GF-D8 (cell line): ENCODE measurements at regions not wholly inside any gene's neighbourhood (a gene's known extent, or its start where the extent isn't known, plus 50 kb on each side); places are given as distances from the start of the nearest gene placed in this dataset.

Source experiments
- DNase-seq: peaks from one replicate; lab custom pipeline; 2025; lab: John Stamatoyannopoulos, UW

- no peak for DNase-seq
Measured at GRCh38 chr14:53807542-53807941, 149.1 kb downstream of the BMP4 start.

- no peak for DNase-seq
Measured at GRCh38 chr14:53807108-53807507, 149.5 kb downstream of the BMP4 start.

GRCh38 chr14:53796734-53797133, 159.9 kb downstream of the BMP4 start:
- DNase-seq = no peak

GRCh38 chr14:53793790-53794505, 162.7 kb downstream of the BMP4 start:
- no peak for DNase-seq

GRCh38 chr14:53792909-53793308, 163.7 kb downstream of the BMP4 start:
- no peak for DNase-seq

GRCh38 chr14:53790731-53791500, 165.7 kb downstream of the BMP4 start:
- DNase-seq = no peak

- no peak for DNase-seq
Measured at GRCh38 chr14:53788566-53788965, 168.1 kb downstream of the BMP4 start.

- no peak for DNase-seq
Measured at GRCh38 chr14:53786045-53786444, 170.6 kb downstream of the BMP4 start.

- DNase-seq = no peak
Measured at GRCh38 chr14:53784688-53785087, 171.9 kb downstream of the BMP4 start.

GRCh38 chr14:53783256-53783655, 173.4 kb downstream of the BMP4 start:
- no peak for DNase-seq

GRCh38 chr14:53780051-53780555, 176.5 kb downstream of the BMP4 start:
- no peak for DNase-seq

GRCh38 chr14:53779301-53779700, 177.3 kb downstream of the BMP4 start:
- DNase-seq = no peak

GRCh38 chr14:53778263-53778662, 178.4 kb downstream of the BMP4 start:
- DNase-seq = no peak

- DNase-seq = no peak
Measured at GRCh38 chr14:53772936-53773335, 183.7 kb downstream of the BMP4 start.

- DNase-seq = no peak
Measured at GRCh38 chr14:53767566-53767965, 189.1 kb downstream of the BMP4 start.

GRCh38 chr14:53766601-53767000, 190.0 kb downstream of the BMP4 start:
- DNase-seq = no peak

- DNase-seq = no peak
Measured at GRCh38 chr14:53766106-53766505, 190.5 kb downstream of the BMP4 start.

- DNase-seq = no peak
Measured at GRCh38 chr14:53764846-53765245, 191.8 kb downstream of the BMP4 start.

- DNase-seq = no peak
Measured at GRCh38 chr14:53758141-53758540, 198.5 kb downstream of the BMP4 start.

GRCh38 chr14:53757732-53758131, 198.9 kb downstream of the BMP4 start:
- DNase-seq = no peak

- no peak for DNase-seq
Measured at GRCh38 chr14:53751650-53752049, 205.0 kb downstream of the BMP4 start.

- DNase-seq = no peak
Measured at GRCh38 chr14:53748691-53749090, 207.9 kb downstream of the BMP4 start.

- DNase-seq = no peak
Measured at GRCh38 chr14:53744857-53745256, 211.8 kb downstream of the BMP4 start.
